ENCODE measurements at regions not wholly inside any gene's neighbourhood (a gene's known extent, or its start where the extent isn't known, plus 50 kb on each side); places are given as distances from the start of the nearest gene placed in this dataset.

- no TSS peak for BruUV-seq (replicated peaks)
- intact Hi-C loops (cut with micrococcal nuclease), result loop anchor here (10.0 kb wide), 1 partner anchor 1445 kb away; no protein-coding TSS in a partner anchor
- H2AFZ ChIP-seq (ENCODE audit: low read depth, low read length, poor library complexity, severe bottlenecking), result no peak overlapping the region
- no peak for DNase-seq (ENCODE audit: low read depth, low spot score)
- H3K4me2 ChIP-seq (ENCODE audit: low read length), result no peak overlapping the region
- no peak overlapping the region for H3K4me3 ChIP-seq (replicated peaks in 1 of 2; ENCODE audit: low read depth in 1 of 2, low read length in 2 of 2)
- RAD21 ChIA-PET (ENCODE audit: low non-redundant PET in 1 of 2, low total read pairs in 2 of 2, uncharacterized antibody in 2 of 2, unreplicated experiment in 2 of 2), result no interaction called here
- no peak for TF ChIP-seq POLR2AphosphoS5 (IDR thresholded peaks at IDR 0.05; ENCODE audit: low read depth, low read length)
- no peak for TF ChIP-seq TCF7L2 (IDR thresholded peaks at IDR 0.05; ENCODE audit: borderline replicate concordance, extremely low read depth, insufficient read depth, insufficient read length)
- TF ChIP-seq ELF1 (IDR thresholded peaks at IDR 0.05; ENCODE audit: borderline replicate concordance, low read depth), result no peak
- no peak for TF ChIP-seq SP1 (IDR thresholded peaks at IDR 0.05; ENCODE audit: low read depth)
- no peak for TF ChIP-seq SIN3A (IDR thresholded peaks at IDR 0.05; ENCODE audit: low read depth)
- TF ChIP-seq POLR2A (IDR thresholded peaks at IDR 0.05; ENCODE audit: borderline replicate concordance, extremely low read depth, insufficient read depth, insufficient read length), result no peak
- TF ChIP-seq EGR1 (IDR thresholded peaks at IDR 0.05; ENCODE audit: low read depth), result no peak
- H3K9me2 ChIP-seq (ENCODE audit: insufficient read depth), result no peaks in the 10 kb centered on the region
- no peak for ATAC-seq
- no peaks in the 10 kb centered on the region for H4K20me1 ChIP-seq (ENCODE audit: insufficient read depth)
- no peaks in the 10 kb centered on the region for H3K79me2 ChIP-seq (ENCODE audit: insufficient read depth, low read length)
- H3K9me3 ChIP-seq (ENCODE audit: control insufficient read depth in 1 of 2, insufficient read depth in 1 of 2, low read depth in 1 of 2, low read length in 2 of 2), result no peaks in the 10 kb centered on the region
- H3K36me3 ChIP-seq (ENCODE audit: control insufficient read depth in 1 of 2, insufficient read depth in 2 of 2, low read length in 2 of 2), result no peaks in the 10 kb centered on the region
- CTCF ChIA-PET, result no interaction called here
- POLR2A ChIA-PET, result no interaction called here
- no peak overlapping the region for H3K9ac ChIP-seq (ENCODE audit: low read length)
- no peak overlapping the region for H3K27ac ChIP-seq (ENCODE audit: low read depth, low read length)
- no peaks in the 10 kb centered on the region for H3K4me1 ChIP-seq (ENCODE audit: control insufficient read depth in 1 of 2, insufficient read depth in 2 of 2, low read length in 2 of 2)
- H3K27me3 ChIP-seq (ENCODE audit: insufficient read depth, low read length), result no peaks in the 10 kb centered on the region
Measured at GRCh38 chr4:189299706-189300105, 641.0 kb upstream of the FRG1 start.

GRCh38 chr4:189301692-189302091 lies 639.0 kb upstream of the FRG1 start:
- ChIA-PET CTCF (no interaction called here), POLR2A (no interaction called here), RAD21 (ENCODE audit: low non-redundant PET in 1 of 2, low total read pairs in 2 of 2, uncharacterized antibody in 2 of 2, unreplicated experiment in 2 of 2) (no interaction called here)
- no peak overlapping the region for H3K9ac ChIP-seq (ENCODE audit: low read length)
- no peaks in the 10 kb centered on the region for H3K36me3 ChIP-seq (ENCODE audit: control insufficient read depth in 1 of 2, insufficient read depth in 2 of 2, low read length in 2 of 2)
- no TSS peak for BruUV-seq (replicated peaks)
- H3K4me2 ChIP-seq (ENCODE audit: low read length), result no peak overlapping the region
- H3K9me2 ChIP-seq (ENCODE audit: insufficient read depth), result no peaks in the 10 kb centered on the region
- intact Hi-C loops (cut with micrococcal nuclease), result no loop called here
- TF ChIP-seq POLR2A (IDR thresholded peaks at IDR 0.05; ENCODE audit: borderline replicate concordance, extremely low read depth, insufficient read depth, insufficient read length) (no peak), EGR1 (IDR thresholded peaks at IDR 0.05; ENCODE audit: low read depth) (no peak), RAD21 (IDR thresholded peaks at IDR 0.05; ENCODE audit: low read depth) (no peak), CBX3 (IDR thresholded peaks at IDR 0.05; ENCODE audit: low read depth) (no peak), SP1 (IDR thresholded peaks at IDR 0.05; ENCODE audit: low read depth) (no peak), ZFX (IDR thresholded peaks at IDR 0.05) (no peak), FOSL1 (IDR thresholded peaks at IDR 0.05; ENCODE audit: low read depth) (no peak)
- TF ChIP-seq, protein P1, sequence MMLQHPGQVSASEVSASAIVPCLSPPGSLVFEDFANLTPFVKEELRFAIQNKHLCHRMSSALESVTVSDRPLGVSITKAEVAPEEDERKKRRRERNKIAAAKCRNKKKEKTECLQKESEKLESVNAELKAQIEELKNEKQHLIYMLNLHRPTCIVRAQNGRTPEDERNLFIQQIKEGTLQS (IDR thresholded peaks at IDR 0.05), result no peak
- no peak overlapping the region for H3K4me3 ChIP-seq (replicated peaks in 1 of 2; ENCODE audit: low read depth in 1 of 2, low read length in 2 of 2)
- H3K27me3 ChIP-seq (ENCODE audit: insufficient read depth, low read length), result no peaks in the 10 kb centered on the region
- no peak overlapping the region for H3K27ac ChIP-seq (ENCODE audit: low read depth, low read length)
- H4K20me1 ChIP-seq (ENCODE audit: insufficient read depth), result no peaks in the 10 kb centered on the region
- no peaks in the 10 kb centered on the region for H3K4me1 ChIP-seq (ENCODE audit: control insufficient read depth in 1 of 2, insufficient read depth in 2 of 2, low read length in 2 of 2)
- no peaks in the 10 kb centered on the region for H3K9me3 ChIP-seq (ENCODE audit: control insufficient read depth in 1 of 2, insufficient read depth in 1 of 2, low read depth in 1 of 2, low read length in 2 of 2)
- ATAC-seq (no peak), DNase-seq (ENCODE audit: low read depth, low spot score) (no peak)
- no peak overlapping the region for H2AFZ ChIP-seq (ENCODE audit: low read depth, low read length, poor library complexity, severe bottlenecking)
- H3K79me2 ChIP-seq (ENCODE audit: insufficient read depth, low read length), result no peaks in the 10 kb centered on the region
